ENCODE measurements at regions not wholly inside any gene's neighbourhood (a gene's known extent, or its start where the extent isn't known, plus 50 kb on each side); places are given as distances from the start of the nearest gene placed in this dataset.

DNA sequence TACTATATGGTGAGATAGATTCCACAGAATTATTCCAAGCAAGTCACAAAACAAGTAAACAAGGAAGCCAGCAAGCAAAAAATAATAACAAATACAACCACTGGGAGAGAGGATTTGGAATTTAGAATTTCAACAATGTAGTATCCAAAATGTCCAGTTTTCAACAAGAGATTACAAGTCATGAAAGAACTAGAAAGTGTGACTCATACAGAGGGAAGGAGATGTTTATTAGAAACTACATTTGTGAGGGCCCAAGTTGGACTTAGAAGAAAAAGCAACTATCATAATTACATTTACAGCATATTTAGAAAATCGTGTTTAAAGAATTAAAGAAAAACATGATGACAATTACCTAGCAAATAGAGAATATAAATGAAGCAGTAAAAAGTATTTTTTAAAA, 494.6 kb upstream of the ID4 start:
- H3K27me3 ChIP-seq (ENCODE audit: insufficient read depth, low read depth): no peaks in the 10 kb centered on the region
- POLR2A ChIA-PET (ENCODE audit: unreplicated experiment): no interaction called here
- no peaks in the 10 kb centered on the region for H3K36me3 ChIP-seq (ENCODE audit: low read depth)
- no peak for DNase-seq
- no peaks in the 10 kb centered on the region; the same call in 1 of the 2 replicates for H3K9me3 ChIP-seq (ENCODE audit: insufficient read depth, low read depth)
- CTCF ChIA-PET: no interaction called here
- no peaks in the 10 kb centered on the region for H3K79me2 ChIP-seq (ENCODE audit: low read depth)
- TF ChIP-seq, protein P1, sequence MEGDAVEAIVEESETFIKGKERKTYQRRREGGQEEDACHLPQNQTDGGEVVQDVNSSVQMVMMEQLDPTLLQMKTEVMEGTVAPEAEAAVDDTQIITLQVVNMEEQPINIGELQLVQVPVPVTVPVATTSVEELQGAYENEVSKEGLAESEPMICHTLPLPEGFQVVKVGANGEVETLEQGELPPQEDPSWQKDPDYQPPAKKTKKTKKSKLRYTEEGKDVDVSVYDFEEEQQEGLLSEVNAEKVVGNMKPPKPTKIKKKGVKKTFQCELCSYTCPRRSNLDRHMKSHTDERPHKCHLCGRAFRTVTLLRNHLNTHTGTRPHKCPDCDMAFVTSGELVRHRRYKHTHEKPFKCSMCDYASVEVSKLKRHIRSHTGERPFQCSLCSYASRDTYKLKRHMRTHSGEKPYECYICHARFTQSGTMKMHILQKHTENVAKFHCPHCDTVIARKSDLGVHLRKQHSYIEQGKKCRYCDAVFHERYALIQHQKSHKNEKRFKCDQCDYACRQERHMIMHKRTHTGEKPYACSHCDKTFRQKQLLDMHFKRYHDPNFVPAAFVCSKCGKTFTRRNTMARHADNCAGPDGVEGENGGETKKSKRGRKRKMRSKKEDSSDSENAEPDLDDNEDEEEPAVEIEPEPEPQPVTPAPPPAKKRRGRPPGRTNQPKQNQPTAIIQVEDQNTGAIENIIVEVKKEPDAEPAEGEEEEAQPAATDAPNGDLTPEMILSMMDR (conservative IDR thresholded peaks at IDR 0.05): no peak
- TF ChIP-seq EZH2 (IDR thresholded peaks at IDR 0.05; ENCODE audit: low read depth): no peak
- no peak overlapping the region for H2AFZ ChIP-seq
- intact Hi-C loops (cut with micrococcal nuclease; ENCODE audit: unreplicated experiment): no loop called here
- no peak overlapping the region for H3K4me3 ChIP-seq
- no peak overlapping the region for H3K27ac ChIP-seq
- H4K20me1 ChIP-seq (ENCODE audit: insufficient read depth): no peaks in the 10 kb centered on the region
- H3F3A ChIP-seq (ENCODE audit: insufficient read depth, low read depth): no peaks in the 10 kb centered on the region
- no peaks in the 10 kb centered on the region for H3K9me2 ChIP-seq (ENCODE audit: insufficient read depth)
- no peak overlapping the region for H3K4me2 ChIP-seq
- H3K4me1 ChIP-seq (replicated peaks; ENCODE audit: insufficient read depth): no peaks in the 10 kb centered on the region
- no TSS peak for BruUV-seq (replicated peaks)

DNA sequence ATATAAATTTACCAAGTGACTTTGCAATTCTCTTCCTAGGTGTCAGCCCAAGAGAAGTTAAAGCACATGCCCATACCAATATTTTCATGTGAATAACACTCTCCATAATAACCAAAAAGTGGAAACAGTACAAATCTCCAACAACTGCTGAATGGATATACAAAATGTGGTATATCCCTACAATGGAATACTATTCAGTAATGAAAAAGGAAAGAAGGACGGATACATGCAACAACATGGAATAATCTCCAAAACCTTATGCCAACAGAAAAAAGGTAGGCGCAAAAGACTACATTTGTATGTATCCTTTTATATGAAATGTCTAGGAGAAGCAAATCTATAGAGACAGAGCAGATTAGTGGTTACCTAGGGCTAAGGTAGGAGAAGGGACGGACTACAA, 487.7 kb upstream of the ID4 start:
- Histone ChIP-seq H3K4me2 (no peak overlapping the region), H3K9me2 (ENCODE audit: insufficient read depth) (no peaks in the 10 kb centered on the region; the same call in 1 of the 2 replicates), H3K4me1 (replicated peaks; ENCODE audit: insufficient read depth) (no peaks in the 10 kb centered on the region), H4K20me1 (ENCODE audit: insufficient read depth) (no peaks in the 10 kb centered on the region), H3K79me2 (ENCODE audit: low read depth) (no peaks in the 10 kb centered on the region), H3K27ac (no peak overlapping the region), H3F3A (ENCODE audit: insufficient read depth, low read depth) (no peaks in the 10 kb centered on the region), H3K27me3 (ENCODE audit: insufficient read depth, low read depth) (no peaks in the 10 kb centered on the region), H3K4me3 (no peak overlapping the region), H3K9me3 (ENCODE audit: insufficient read depth, low read depth) (peaks cover 3% of the 10 kb centered on the region; the same call in 1 of the 2 replicates), H3K36me3 (ENCODE audit: low read depth) (no peaks in the 10 kb centered on the region), H2AFZ (no peak overlapping the region)
- ChIA-PET POLR2A (ENCODE audit: unreplicated experiment) (no interaction called here), CTCF (no interaction called here)
- intact Hi-C loops (cut with micrococcal nuclease; ENCODE audit: unreplicated experiment): no loop called here
- BruUV-seq (replicated peaks): no TSS peak
- TF ChIP-seq, protein P1 (conservative IDR thresholded peaks at IDR 0.05): no peak
- no peak for TF ChIP-seq EZH2 (IDR thresholded peaks at IDR 0.05; ENCODE audit: low read depth)
- no peak for DNase-seq

DNA sequence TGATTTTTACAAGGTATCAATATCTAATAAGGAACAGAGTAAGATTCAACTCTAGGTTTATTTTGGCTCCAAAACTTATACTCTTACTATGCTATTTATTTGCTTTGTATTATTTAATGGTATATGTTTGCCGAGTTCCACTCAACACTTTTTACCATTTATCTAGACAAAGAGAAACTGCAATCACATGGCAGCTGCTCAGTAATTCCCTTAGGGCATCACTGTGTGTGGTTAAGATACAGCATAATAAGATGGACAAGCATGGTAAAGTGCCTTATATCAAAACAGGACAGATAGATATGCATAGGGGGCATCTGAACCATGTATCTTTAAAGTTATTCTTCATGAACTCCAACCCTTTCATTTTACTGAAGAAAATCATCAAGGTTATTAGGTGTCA, 483.0 kb upstream of the ID4 start:
- ChIA-PET CTCF (no interaction called here), POLR2A (ENCODE audit: unreplicated experiment) (no interaction called here)
- TF ChIP-seq EZH2 (IDR thresholded peaks at IDR 0.05; ENCODE audit: low read depth): no peak
- TF ChIP-seq, protein P1 (conservative IDR thresholded peaks at IDR 0.05): no peak
- no peak overlapping the region for H3K4me3 ChIP-seq
- no peaks in the 10 kb centered on the region for H4K20me1 ChIP-seq (ENCODE audit: insufficient read depth)
- no TSS peak for BruUV-seq (replicated peaks)
- no peaks in the 10 kb centered on the region; the same call in 1 of the 2 replicates for H3K9me2 ChIP-seq (ENCODE audit: insufficient read depth)
- no peak overlapping the region for H3K4me2 ChIP-seq
- H2AFZ ChIP-seq: no peak overlapping the region
- no peaks in the 10 kb centered on the region for H3K27me3 ChIP-seq (ENCODE audit: insufficient read depth, low read depth)
- H3K27ac ChIP-seq: no peak overlapping the region
- H3K79me2 ChIP-seq (ENCODE audit: low read depth): no peaks in the 10 kb centered on the region
- peaks cover 3% of the 10 kb centered on the region; the same call in 1 of the 2 replicates for H3K9me3 ChIP-seq (ENCODE audit: insufficient read depth, low read depth)
- DNase-seq: no peak
- intact Hi-C loops (cut with micrococcal nuclease; ENCODE audit: unreplicated experiment): no loop called here
- no peaks in the 10 kb centered on the region for H3F3A ChIP-seq (ENCODE audit: insufficient read depth, low read depth)
- no peaks in the 10 kb centered on the region for H3K4me1 ChIP-seq (replicated peaks; ENCODE audit: insufficient read depth)
- no peaks in the 10 kb centered on the region for H3K36me3 ChIP-seq (ENCODE audit: low read depth)

All from PC-9 (cell line).